ENCODE measurements at regions not wholly inside any gene's neighbourhood (a gene's known extent, or its start where the extent isn't known, plus 50 kb on each side); places are given as distances from the start of the nearest gene placed in this dataset.

GRCh38 chr2:196239622-196240587 lies 68.5 kb upstream of the STK17B start:
- DNase-seq: peak; percentile 94
- no peaks in the 10 kb centered on the region for H3K9me3 Mint-ChIP-seq
- no peaks in the 10 kb centered on the region for H3K27me3 Mint-ChIP-seq
- ChIA-PET CTCF (interaction anchor here (0.6 to 3.2 kb wide), 7 partner anchors 20 to 107 kb away, joined by 3 to 22 read pairs (median 4); no protein-coding TSS in a partner anchor), POLR2A (interaction anchor here (0.6 to 3.6 kb wide), 10 partner anchors 13 to 73 kb away, joined by 3 to 27 read pairs (median 8); partner anchors contain the start of gene STK17B)
- peak overlapping the region; percentile 87 for H3K27ac Mint-ChIP-seq
- intact Hi-C loops (cut with micrococcal nuclease): loop anchor here (1.0 to 5.0 kb wide), 6 partner anchors 14 to 698 kb away; partner anchors contain the start of gene PGAP1
- H3K36me3 Mint-ChIP-seq: peaks cover 3% of the 10 kb centered on the region
- H3K4me1 Mint-ChIP-seq (ENCODE audit: low read depth): peaks cover 84% of the 10 kb centered on the region
- H3K4me3 Mint-ChIP-seq: peak overlapping the region; percentile 36

- intact Hi-C loops (cut with micrococcal nuclease): loop anchor here (2.0 to 5.0 kb wide), 3 partner anchors 679 to 699 kb away; partner anchors contain the start of gene PGAP1
- POLR2A ChIA-PET: interaction anchor here (0.6 to 3.9 kb wide), 7 partner anchors 20 to 77 kb away, joined by 3 to 37 read pairs (median 13); partner anchors contain the start of gene STK17B
- peak overlapping the region; percentile 100 for H3K27ac Mint-ChIP-seq
- H3K4me1 Mint-ChIP-seq (ENCODE audit: low read depth): peaks cover 81% of the 10 kb centered on the region
- H3K36me3 Mint-ChIP-seq: peaks cover 3% of the 10 kb centered on the region
- CTCF ChIA-PET: interaction anchor here (0.7 to 2.4 kb wide), 7 partner anchors 8 to 1189 kb away, joined by 3 to 12 read pairs (median 4); no protein-coding TSS in a partner anchor
- H3K4me3 Mint-ChIP-seq: peak overlapping the region; percentile 74
- no peak for DNase-seq
- no peaks in the 10 kb centered on the region for H3K9me3 Mint-ChIP-seq
- no peaks in the 10 kb centered on the region for H3K27me3 Mint-ChIP-seq
Observed at GRCh38 chr2:196241175-196241574, 69.8 kb upstream of the STK17B start.

- H3K4me3 Mint-ChIP-seq: peak overlapping the region; percentile 74
- no peak for DNase-seq
- intact Hi-C loops (cut with micrococcal nuclease): loop anchor here (1.0 to 5.0 kb wide), 11 partner anchors 8 to 700 kb away; no protein-coding TSS in a partner anchor
- ChIA-PET CTCF (interaction anchor here (0.7 to 2.4 kb wide), 8 partner anchors 9 to 1188 kb away, joined by 3 to 12 read pairs (median 4); no protein-coding TSS in a partner anchor), POLR2A (interaction anchor here (1.0 to 3.9 kb wide), 7 partner anchors 19 to 678 kb away, joined by 3 to 37 read pairs (median 4); partner anchors contain the start of gene STK17B)
- H3K4me1 Mint-ChIP-seq (ENCODE audit: low read depth): peaks cover 74% of the 10 kb centered on the region
- H3K27me3 Mint-ChIP-seq: no peaks in the 10 kb centered on the region
- peak overlapping the region; percentile 100 for H3K27ac Mint-ChIP-seq
- H3K36me3 Mint-ChIP-seq: peaks cover 3% of the 10 kb centered on the region
- H3K9me3 Mint-ChIP-seq: no peaks in the 10 kb centered on the region
Observed at GRCh38 chr2:196242131-196242620, 70.8 kb upstream of the STK17B start.

- ChIA-PET POLR2A (interaction anchor here (3.9 kb wide), 1 partner anchor 17 kb away, joined by 37 read pairs; no protein-coding TSS in a partner anchor), CTCF (interaction anchor here (1.1 to 1.4 kb wide), 3 partner anchors 8 to 28 kb away, joined by 3 to 4 read pairs (median 4); no protein-coding TSS in a partner anchor)
- no peak overlapping the region for H3K4me3 Mint-ChIP-seq
- H3K27ac Mint-ChIP-seq: no peak overlapping the region
- intact Hi-C loops (cut with micrococcal nuclease): loop anchor here (5.0 kb wide), 2 partner anchors 682 to 702 kb away; no protein-coding TSS in a partner anchor
- no peaks in the 10 kb centered on the region for H3K27me3 Mint-ChIP-seq
- H3K36me3 Mint-ChIP-seq: no peaks in the 10 kb centered on the region
- no peak for DNase-seq
- H3K9me3 Mint-ChIP-seq: no peaks in the 10 kb centered on the region
- H3K4me1 Mint-ChIP-seq (ENCODE audit: low read depth): peaks cover 71% of the 10 kb centered on the region
Observed at GRCh38 chr2:196244516-196244915, 73.1 kb upstream of the STK17B start.

- no peak for DNase-seq
- Mint-ChIP-seq H3K4me3 (no peak overlapping the region), H3K36me3 (no peaks in the 10 kb centered on the region), H3K9me3 (no peaks in the 10 kb centered on the region), H3K27me3 (no peaks in the 10 kb centered on the region), H3K27ac (no peak overlapping the region), H3K4me1 (ENCODE audit: low read depth) (peaks cover 71% of the 10 kb centered on the region)
- POLR2A ChIA-PET: interaction anchor here (0.7 to 3.6 kb wide), 2 partner anchors 15 to 86 kb away, joined by 3 to 16 read pairs; no protein-coding TSS in a partner anchor
- CTCF ChIA-PET: interaction anchor here (0.6 to 1.9 kb wide), 5 partner anchors 8 to 1835 kb away, joined by 3 to 5 read pairs (median 4); no protein-coding TSS in a partner anchor
- intact Hi-C loops (cut with micrococcal nuclease): loop anchor here (5.0 kb wide), 2 partner anchors 683 to 703 kb away; no protein-coding TSS in a partner anchor
Observed at GRCh38 chr2:196244966-196245365, 73.6 kb upstream of the STK17B start.

GRCh38 chr2:196245378-196246140 lies 74.2 kb upstream of the STK17B start:
- intact Hi-C loops (cut with micrococcal nuclease): no loop called here
- Mint-ChIP-seq H3K36me3 (no peaks in the 10 kb centered on the region), H3K27me3 (no peaks in the 10 kb centered on the region), H3K4me1 (ENCODE audit: low read depth) (peaks cover 71% of the 10 kb centered on the region), H3K9me3 (no peaks in the 10 kb centered on the region), H3K27ac (no peak overlapping the region), H3K4me3 (no peak overlapping the region)
- ChIA-PET CTCF (interaction anchor here (0.6 to 1.9 kb wide), 5 partner anchors 14 to 1835 kb away, joined by 3 to 5 read pairs (median 3); no protein-coding TSS in a partner anchor), POLR2A (interaction anchor here (0.7 to 3.6 kb wide), 2 partner anchors 14 to 87 kb away, joined by 3 to 16 read pairs; no protein-coding TSS in a partner anchor)
- DNase-seq: no peak

GRCh38 chr2:196247114-196247975 lies 76.0 kb upstream of the STK17B start:
- intact Hi-C loops (cut with micrococcal nuclease): no loop called here

GRCh38 chr2:196247976-196248280 lies 76.5 kb upstream of the STK17B start:
- Mint-ChIP-seq H3K4me1 (ENCODE audit: low read depth) (peaks cover 72% of the 10 kb centered on the region), H3K9me3 (no peaks in the 10 kb centered on the region), H3K27me3 (no peaks in the 10 kb centered on the region), H3K27ac (no peak overlapping the region), H3K36me3 (no peaks in the 10 kb centered on the region), H3K4me3 (no peak overlapping the region)
- POLR2A ChIA-PET: interaction anchor here (0.9 to 3.6 kb wide), 2 partner anchors 12 to 13 kb away, joined by 3 to 16 read pairs; no protein-coding TSS in a partner anchor
- CTCF ChIA-PET: interaction anchor here (0.7 to 2.0 kb wide), 4 partner anchors 10 to 179 kb away, joined by 3 to 6 read pairs (median 5); partner anchors contain the start of gene DNAH7
- intact Hi-C loops (cut with micrococcal nuclease): no loop called here
- DNase-seq: no peak

More at GRCh38 chr2:196247114-196247975, 76.0 kb upstream of the STK17B start:
- no peak for DNase-seq
- no peaks in the 10 kb centered on the region for H3K36me3 Mint-ChIP-seq
- no peaks in the 10 kb centered on the region for H3K9me3 Mint-ChIP-seq
- H3K27ac Mint-ChIP-seq: no peak overlapping the region
- ChIA-PET POLR2A (interaction anchor here (0.9 to 3.6 kb wide), 2 partner anchors 12 to 13 kb away, joined by 3 to 16 read pairs; no protein-coding TSS in a partner anchor), CTCF (interaction anchor here (0.7 to 2.0 kb wide), 5 partner anchors 10 to 29 kb away, joined by 4 to 6 read pairs (median 5); no protein-coding TSS in a partner anchor)
- H3K4me3 Mint-ChIP-seq: no peak overlapping the region
- H3K27me3 Mint-ChIP-seq: no peaks in the 10 kb centered on the region
- peaks cover 70% of the 10 kb centered on the region for H3K4me1 Mint-ChIP-seq (ENCODE audit: low read depth)

GRCh38 chr2:196248467-196249094 lies 77.2 kb upstream of the STK17B start:
- ChIA-PET POLR2A (interaction anchor here (0.9 to 3.6 kb wide), 2 partner anchors 11 to 14 kb away, joined by 3 to 16 read pairs; no protein-coding TSS in a partner anchor), CTCF (interaction anchor here (1.5 to 2.0 kb wide), 3 partner anchors 11 to 180 kb away, joined by 3 to 6 read pairs (median 6); partner anchors contain the start of gene DNAH7)
- intact Hi-C loops (cut with micrococcal nuclease): no loop called here
- Mint-ChIP-seq H3K27ac (peak overlapping the region; percentile 11), H3K36me3 (no peaks in the 10 kb centered on the region), H3K4me1 (ENCODE audit: low read depth) (peaks cover 77% of the 10 kb centered on the region), H3K27me3 (no peaks in the 10 kb centered on the region), H3K4me3 (no peak overlapping the region), H3K9me3 (no peaks in the 10 kb centered on the region)
- DNase-seq: no peak

- DNase-seq: no peak
- peaks cover 78% of the 10 kb centered on the region for H3K4me1 Mint-ChIP-seq (ENCODE audit: low read depth)
- no peaks in the 10 kb centered on the region for H3K36me3 Mint-ChIP-seq
- no peaks in the 10 kb centered on the region for H3K27me3 Mint-ChIP-seq
- POLR2A ChIA-PET: no interaction called here
- no peaks in the 10 kb centered on the region for H3K9me3 Mint-ChIP-seq
- CTCF ChIA-PET: interaction anchor here (1.7 to 2.0 kb wide), 2 partner anchors 11 to 181 kb away, joined by 3 to 6 read pairs; partner anchors contain the start of gene DNAH7
- H3K4me3 Mint-ChIP-seq: no peak overlapping the region
- H3K27ac Mint-ChIP-seq: no peak overlapping the region
- intact Hi-C loops (cut with micrococcal nuclease): no loop called here
Observed at GRCh38 chr2:196249171-196249570, 77.8 kb upstream of the STK17B start.

Data from activated CD4-positive, alpha-beta memory T cell treated with anti-CD3 and anti-CD28 coated beads for 36 hours (primary cell).